Coronary artery (tissue), 2 donors: ENCODE measurements at regions not wholly inside any gene's neighbourhood (a gene's known extent, or its start where the extent isn't known, plus 50 kb on each side); places are given as distances from the start of the nearest gene placed in this dataset.
"Not testable (repeated sequence)": the region's sequence is repeated elsewhere in the genome, so short reads cannot be mapped to it uniquely, and the experiment has no call there.

Source experiments
- DNase-seq: peaks from one replicate; pipeline ENCODE4 v3.0.0-alpha.2; 2017; ENCODE audit warnings: low spot score
- H3K27ac ChIP-seq, 2 donors: fragments of 200-600 bp; sonication (generic); one replicate each; pipeline ENCODE4 v1.5.1; 2016 to 2019
- H3K4me3 ChIP-seq: fragments of 200-600 bp; sonication (generic); 2 replicates; pipeline ENCODE4 v1.5.1; 2016; ENCODE audit warnings: mild to moderate bottlenecking, moderate library complexity
- CTCF ChIP-seq: fragments of 200-600 bp; sonication (generic); IDR thresholded peaks from one replicate; pipeline ENCODE4 v1.5.1; 2019; ENCODE audit warnings: antibody characterized with exemption

- no peak for DNase-seq
- no peak for TF ChIP-seq CTCF
- H3K4me3 ChIP-seq = no peak overlapping the region
- no peak overlapping the region for H3K27ac ChIP-seq
These were observed 121.2 kb upstream of the ANKRD30BL start for GRCh38 chr2:132282911-132283310.

GRCh38 chr2:132286289-132286911, 124.6 kb upstream of the ANKRD30BL start:
- DNase-seq = not testable (repeated sequence)

GRCh38 chr2:132287910-132288309, 126.2 kb upstream of the ANKRD30BL start:
- DNase-seq, H3K4me3 ChIP-seq, H3K27ac ChIP-seq: not testable (repeated sequence)

More at GRCh38 chr2:132286289-132286911, 124.6 kb upstream of the ANKRD30BL start:
- H3K27ac ChIP-seq, H3K4me3 ChIP-seq: not testable (repeated sequence)

GRCh38 chr2:132289138-132289537, 127.4 kb upstream of the ANKRD30BL start:
- not testable (repeated sequence) for H3K4me3 ChIP-seq, DNase-seq, H3K27ac ChIP-seq

- H3K4me3 ChIP-seq, H3K27ac ChIP-seq, DNase-seq: not testable (repeated sequence)
These were observed 126.8 kb upstream of the GPR39 start for GRCh38 chr2:132289812-132290211.

- H3K27ac ChIP-seq, H3K4me3 ChIP-seq, DNase-seq: not testable (repeated sequence)
These were observed 115.8 kb upstream of the GPR39 start for GRCh38 chr2:132300592-132301378.

GRCh38 chr2:132304661-132305380, 111.8 kb upstream of the GPR39 start:
- peak overlapping the region in 1 of 2 donors; percentile 65 for H3K27ac ChIP-seq
- H3K4me3 ChIP-seq = peak overlapping the region; percentile 63
- DNase-seq = peak; percentile 86

GRCh38 chr2:132307613-132308198, 108.9 kb upstream of the GPR39 start:
- DNase-seq, H3K4me3 ChIP-seq, H3K27ac ChIP-seq: not testable (repeated sequence)

GRCh38 chr2:132309203-132309602, 107.4 kb upstream of the GPR39 start:
- H3K27ac ChIP-seq, H3K4me3 ChIP-seq, DNase-seq: not testable (repeated sequence)

GRCh38 chr2:132315546-132315945, 101.1 kb upstream of the GPR39 start:
- DNase-seq, H3K27ac ChIP-seq, H3K4me3 ChIP-seq: not testable (repeated sequence)

- not testable (repeated sequence) for H3K4me3 ChIP-seq, H3K27ac ChIP-seq, DNase-seq
These were observed 99.5 kb upstream of the GPR39 start for GRCh38 chr2:132317026-132317680.

GRCh38 chr2:132318481-132318880, 98.1 kb upstream of the GPR39 start:
- not testable (repeated sequence) for H3K27ac ChIP-seq, H3K4me3 ChIP-seq, DNase-seq

- not testable (repeated sequence) for H3K27ac ChIP-seq, DNase-seq, H3K4me3 ChIP-seq
These were observed 92.6 kb upstream of the GPR39 start for GRCh38 chr2:132324005-132324404.

- not testable (repeated sequence) for H3K4me3 ChIP-seq, H3K27ac ChIP-seq, DNase-seq
These were observed 84.1 kb upstream of the GPR39 start for GRCh38 chr2:132332345-132333033.

- H3K27ac ChIP-seq, DNase-seq, H3K4me3 ChIP-seq: not testable (repeated sequence)
These were observed 79.5 kb upstream of the GPR39 start for GRCh38 chr2:132337135-132337534.

GRCh38 chr2:132337844-132338243, 78.8 kb upstream of the GPR39 start:
- not testable (repeated sequence) for H3K4me3 ChIP-seq, H3K27ac ChIP-seq, DNase-seq
